Heart right ventricle (tissue), 16 donors: ENCODE measurements at regions not wholly inside any gene's neighbourhood (a gene's known extent, or its start where the extent isn't known, plus 50 kb on each side); places are given as distances from the start of the nearest gene placed in this dataset.

Source experiments
- ATAC-seq, 8 donors: fragments of 200-7000 bp; cut with Tn5 transposase; one replicate each; pipeline ENCODE4 v1.9.1; 2020; ENCODE audit warnings: mild to moderate bottlenecking in 8 of 8, moderate library complexity in 8 of 8, moderate number of reproducible peaks in 1 of 8
- DNase-seq, 2 donors: peaks; one replicate each; pipeline ENCODE4 v3.0.0-alpha.2; 2020
- H3K27ac ChIP-seq, 10 donors: fragments of 200-600 bp; sonication (generic) in 2 of 10; one replicate each; pipeline versions ENCODE4 v1.5.0 to v1.8.0; 2020 to 2022; ENCODE audit warnings: mild to moderate bottlenecking in 3 of 10
- H3K27me3 ChIP-seq, 7 donors: fragments of 200-600 bp; one replicate each; pipeline ENCODE4 v1.8.0; 2021 to 2022; ENCODE audit warnings: mild to moderate bottlenecking in 2 of 7
- H3K36me3 ChIP-seq, 9 donors: fragments of 200-600 bp; sonication (generic) in 1 of 9; one replicate each; pipeline versions ENCODE4 v1.5.0 to v1.8.0; 2020 to 2022; ENCODE audit warnings: mild to moderate bottlenecking in 2 of 9
- H3K4me1 ChIP-seq, 9 donors: fragments of 200-600 bp; sonication (generic) in 1 of 9; one replicate each; pipeline versions ENCODE4 v1.5.0 to v1.8.0; 2020 to 2022; ENCODE audit warnings: mild to moderate bottlenecking in 4 of 9
- H3K4me3 ChIP-seq, 10 donors: fragments of 200-600 bp; sonication (generic) in 2 of 10; one replicate each; pipeline versions ENCODE4 v1.5.0 to v1.8.0; 2020 to 2022; ENCODE audit warnings: mild to moderate bottlenecking in 7 of 10, moderate library complexity in 2 of 10
- H3K9me3 ChIP-seq, 11 donors: fragments of 200-600 bp in 10 of 11; sonication (generic) in 2 of 11; one replicate each; pipeline versions ENCODE4 v1.5.0 to v1.8.0; 2013 to 2022; ENCODE audit warnings: mild to moderate bottlenecking in 2 of 11, control low read depth in 1 of 11, moderate library complexity in 1 of 11
- CTCF ChIP-seq, 9 donors: fragments of 200-600 bp; sonication (generic) in 2 of 9; IDR thresholded peaks; one replicate each; pipeline versions ENCODE4 v1.5.0 to v1.8.0; 2021 to 2022; ENCODE audit warnings: antibody characterized with exemption in 9 of 9, mild to moderate bottlenecking in 5 of 9, moderate library complexity in 1 of 9
- WGBS, 2 donors: extraction: QIAGEN DNeasy Blood & Tissue Kit; methylation state at CpG; one replicate each; pipeline ENCODE4 v1.1.7; 2013; ENCODE audit warnings: inconsistent platforms in 1 of 2; 5-methylcytosine and 5-hydroxymethylcytosine counted together
- intact Hi-C, 10 donors: fragments of 100-400 bp; cut with DNase I; formaldehyde crosslinking; loops; one replicate each; pipeline versions ENCODE4 v1.11.1 to v1.14.2; 2022
- donor health status: Arrhythmogenic right ventricular cardiomyopathy.
- donor health status: ischemic (EF 13 %, LVEDD 7.1; RV severe dilation, severe dysfunction).
- donor health status: healthy with polysubstance abuse.
- donor health status: DM: no; HTN: yes; CAD: no.
- donor health status: DM: no; HTN: no; CAD: no.
- donor health status: ischemic (EF 25% LVEDD 6.9; RV normal size, moderate dysfunction).
- donor health status: ischemic (EF 25% LVEDD 5.7; RV mildly dilated, moderate dysfunction).
- donor health status: healthy.
- donor health status: DM: yes; HTN: yes; CAD: no.
- donor health status: Ischemic cardiomyopathy.
- donor health status: ischemic (EF 35%, LVEDD 5.7; RV mildly dilated, moderate dysfunction).
- donor health status: nonischemic (EF 11% LVEDD 7.7; RV severe dilation, severe dysfunction).
- donor health status: DM: yes; HTN: yes; CAD: no.
- donor health status: PGD.
- donor health status: ischemic (EF 29% LVEDD 5.4; RV normal size, mild dysfunction).
- donor health status: nonischemic (EF 23%, LVEDD 6.1; RV moderate dilation, normal function).

- no peak for ATAC-seq
Observed at GRCh38 chr6:145227593-145227992, 507.7 kb downstream of the EPM2A start.

GRCh38 chr6:145228962-145229582 lies 506.2 kb downstream of the EPM2A start:
- WGBS, 2 donors = 94 to 96% methylated on average over 3 of the region's 3 CpGs
- H3K4me1 ChIP-seq = no peaks in the 10 kb centered on the region
- TF ChIP-seq CTCF (IDR thresholded peaks at IDR 0.05) = no peak
- no peak for ATAC-seq
- H3K27me3 ChIP-seq = no peaks in the 10 kb centered on the region
- H3K27ac ChIP-seq = no peak overlapping the region
- no peak overlapping the region for H3K4me3 ChIP-seq
- intact Hi-C loops = no loop called here
- no peak for DNase-seq
- no peaks in the 10 kb centered on the region for H3K36me3 ChIP-seq
- H3K9me3 ChIP-seq = no peaks in the 10 kb centered on the region

More at GRCh38 chr6:145227593-145227992, 507.7 kb downstream of the EPM2A start:
- TF ChIP-seq CTCF (IDR thresholded peaks at IDR 0.05) = no peak
- no peaks in the 10 kb centered on the region for H3K4me1 ChIP-seq
- H3K4me3 ChIP-seq = no peak overlapping the region
- H3K27ac ChIP-seq = no peak overlapping the region
- no peak for DNase-seq
- no peaks in the 10 kb centered on the region for H3K36me3 ChIP-seq
- H3K27me3 ChIP-seq = no peaks in the 10 kb centered on the region
- intact Hi-C loops = no loop called here
- 73 to 87% methylated on average over 6 of the region's 6 CpGs for WGBS, 2 donors
- H3K9me3 ChIP-seq = no peaks in the 10 kb centered on the region

- Histone ChIP-seq H3K4me3 (no peak overlapping the region), H3K4me1 (no peaks in the 10 kb centered on the region), H3K36me3 (no peaks in the 10 kb centered on the region), H3K9me3 (no peaks in the 10 kb centered on the region), H3K27ac (no peak overlapping the region), H3K27me3 (no peaks in the 10 kb centered on the region)
- DNase-seq (no peak), ATAC-seq (no peak)
- whole genome bisulfite sequencing, 2 donors = 83 to 96% methylated on average over 2 of the region's 2 CpGs
- no peak for TF ChIP-seq CTCF (IDR thresholded peaks at IDR 0.05)
- intact Hi-C loops = no loop called here
Observed at GRCh38 chr6:145233955-145234354, 501.4 kb downstream of the EPM2A start.

GRCh38 chr6:145235207-145235606 lies 500.1 kb downstream of the EPM2A start:
- WGBS, 2 donors = 100% methylated on average over 1 of the region's 1 CpG

More at GRCh38 chr6:145235207-145235606, 500.1 kb downstream of the EPM2A start:
- no peak overlapping the region for H3K27ac ChIP-seq
- ATAC-seq (no peak), DNase-seq (no peak)
- intact Hi-C loops = no loop called here
- no peak for TF ChIP-seq CTCF (IDR thresholded peaks at IDR 0.05)
- no peaks in the 10 kb centered on the region for H3K27me3 ChIP-seq
- no peaks in the 10 kb centered on the region for H3K4me1 ChIP-seq
- H3K36me3 ChIP-seq = no peaks in the 10 kb centered on the region
- no peaks in the 10 kb centered on the region for H3K9me3 ChIP-seq
- H3K4me3 ChIP-seq = no peak overlapping the region
